GM19455 (cell line): ENCODE measurements at regions not wholly inside any gene's neighbourhood (a gene's known extent, or its start where the extent isn't known, plus 50 kb on each side); places are given as distances from the start of the nearest gene placed in this dataset.

ENCODE experiments used
- ATAC-seq: cut with Tn5 transposase; IDR thresholded peaks from one replicate; pipeline ENCODE4 v1.9.1; 2021; ENCODE audit not compliant: unreplicated experiment

DNA sequence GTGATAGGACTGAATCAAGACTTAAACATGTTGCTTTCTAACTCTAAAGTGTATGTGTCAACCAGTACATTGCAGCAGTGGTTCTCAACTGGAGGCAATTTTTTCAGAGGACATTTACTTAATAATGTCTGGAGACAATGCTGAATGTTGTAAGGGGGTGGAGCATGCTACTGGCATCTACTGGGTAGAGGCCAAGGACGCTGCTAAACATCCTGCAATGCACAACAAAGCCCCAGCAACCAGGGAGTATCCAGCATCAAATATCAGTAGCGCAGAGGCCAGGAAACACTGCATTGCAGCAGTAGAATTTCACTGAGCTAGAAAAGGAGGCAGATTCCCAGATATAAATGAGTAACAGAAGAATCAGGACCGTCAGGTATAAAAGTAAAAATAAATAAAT, 79.8 kb upstream of the GRM7 start:
- ATAC-seq: no peak

DNA sequence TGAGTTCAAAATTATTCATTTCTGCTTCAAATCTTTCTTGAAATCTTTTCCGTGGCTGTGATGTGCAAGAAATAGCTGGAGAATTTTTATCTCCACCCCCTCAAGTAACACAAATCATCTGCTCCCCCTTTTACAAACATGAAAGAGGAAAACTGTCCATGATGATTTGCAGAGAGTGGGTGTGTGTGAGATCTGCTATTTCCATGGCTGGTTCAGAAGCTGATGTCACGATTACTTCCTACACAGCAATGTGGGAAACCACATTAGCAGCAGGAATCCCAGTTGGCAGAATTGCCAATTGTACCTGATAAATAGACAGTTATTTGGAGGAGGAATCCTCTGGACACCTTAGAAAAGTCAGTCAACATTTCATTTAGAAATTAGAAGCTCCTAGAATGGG, 75.2 kb upstream of the GRM7 start:
- no peak for ATAC-seq

DNA sequence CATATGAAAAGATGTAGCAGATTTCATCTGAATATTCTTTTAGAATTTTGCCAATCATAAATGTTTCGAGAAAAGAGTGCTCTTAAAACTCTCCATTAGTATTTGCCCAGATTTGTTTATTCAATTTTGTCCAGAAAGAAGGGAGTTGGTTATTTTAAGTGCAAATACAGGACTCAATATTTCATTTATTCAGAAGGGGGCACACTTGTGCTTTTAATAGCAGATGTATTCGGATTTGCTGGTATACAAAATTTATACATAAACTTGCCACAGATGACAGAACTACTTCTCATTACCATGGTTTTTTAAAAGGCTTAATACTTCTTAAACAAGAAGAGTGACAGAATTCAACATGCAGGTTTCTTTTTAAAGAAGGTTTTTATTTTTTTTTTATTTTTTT, 69.8 kb upstream of the GRM7 start:
- ATAC-seq: no peak

DNA sequence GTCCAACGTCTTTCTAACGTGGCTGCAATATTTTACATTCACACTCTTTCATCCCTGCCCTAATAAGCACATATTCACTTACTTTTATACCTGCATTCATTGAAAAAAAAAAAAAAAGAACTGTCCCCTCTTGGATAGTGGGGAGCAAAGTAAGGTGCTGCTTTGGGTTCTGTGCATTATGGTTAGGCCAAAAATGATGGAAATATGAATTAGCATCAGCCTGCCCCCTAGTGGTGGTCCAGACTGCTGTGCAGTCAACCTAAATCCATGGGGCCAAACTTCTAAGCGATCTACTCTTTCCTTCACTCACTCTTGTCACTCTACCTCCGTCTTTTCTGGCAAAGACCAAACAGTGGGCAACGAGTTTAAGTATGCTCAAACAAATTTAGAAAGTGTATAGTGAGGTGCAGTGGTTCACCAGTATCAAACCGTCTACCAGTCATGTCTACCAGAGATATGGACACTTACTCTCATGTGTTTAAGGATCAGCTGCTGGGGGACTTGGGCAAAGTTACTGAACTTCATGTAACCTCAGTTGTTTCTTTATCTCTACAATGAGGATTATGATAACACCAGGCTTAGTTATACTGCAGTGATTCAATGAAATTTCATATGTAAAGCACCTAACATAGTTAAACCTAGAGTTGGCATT, 61.5 kb upstream of the GRM7 start:
- ATAC-seq: peak; percentile 86

- no peak for ATAC-seq
These were observed 57.3 kb upstream of the GRM7 start for GRCh38 chr3:6803619-6804018.

DNA sequence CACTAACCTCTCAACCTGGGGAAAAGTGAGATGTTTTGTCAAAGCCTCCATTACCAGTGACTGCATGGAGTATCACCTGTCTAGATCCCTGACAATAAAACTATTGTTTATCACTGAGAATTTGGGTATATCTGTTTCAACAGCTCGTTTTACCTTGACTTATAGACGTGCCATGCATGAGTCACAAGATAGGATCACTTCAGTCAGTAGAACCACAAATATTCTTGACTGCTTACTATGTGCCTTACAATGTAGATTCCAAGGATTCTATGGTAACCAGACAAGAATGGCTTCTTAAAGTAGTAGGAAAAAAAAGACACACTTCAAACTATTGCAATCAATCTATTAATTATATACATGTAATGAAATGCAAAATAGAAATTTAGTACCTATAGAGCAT, 55.7 kb upstream of the GRM7 start:
- ATAC-seq: no peak

DNA sequence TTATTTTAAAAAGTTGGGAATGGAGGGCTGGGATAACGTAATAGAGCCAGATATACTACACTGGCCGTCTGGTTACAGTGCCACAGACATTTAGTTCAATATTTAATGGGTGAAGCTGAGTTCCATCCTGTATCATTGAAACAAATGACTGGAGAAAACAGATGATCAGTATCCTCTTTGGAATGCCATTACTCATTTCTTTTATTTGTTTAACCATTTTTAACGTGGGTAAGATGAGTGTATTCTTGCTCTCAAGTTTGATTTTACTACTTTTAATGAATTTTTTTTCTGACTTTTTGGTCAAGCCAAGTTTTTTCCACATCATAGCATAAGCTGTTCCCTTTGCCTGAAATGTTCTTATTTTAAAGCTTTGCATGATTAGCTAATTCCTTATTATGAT, 53.9 kb upstream of the GRM7 start:
- ATAC-seq: no peak

DNA sequence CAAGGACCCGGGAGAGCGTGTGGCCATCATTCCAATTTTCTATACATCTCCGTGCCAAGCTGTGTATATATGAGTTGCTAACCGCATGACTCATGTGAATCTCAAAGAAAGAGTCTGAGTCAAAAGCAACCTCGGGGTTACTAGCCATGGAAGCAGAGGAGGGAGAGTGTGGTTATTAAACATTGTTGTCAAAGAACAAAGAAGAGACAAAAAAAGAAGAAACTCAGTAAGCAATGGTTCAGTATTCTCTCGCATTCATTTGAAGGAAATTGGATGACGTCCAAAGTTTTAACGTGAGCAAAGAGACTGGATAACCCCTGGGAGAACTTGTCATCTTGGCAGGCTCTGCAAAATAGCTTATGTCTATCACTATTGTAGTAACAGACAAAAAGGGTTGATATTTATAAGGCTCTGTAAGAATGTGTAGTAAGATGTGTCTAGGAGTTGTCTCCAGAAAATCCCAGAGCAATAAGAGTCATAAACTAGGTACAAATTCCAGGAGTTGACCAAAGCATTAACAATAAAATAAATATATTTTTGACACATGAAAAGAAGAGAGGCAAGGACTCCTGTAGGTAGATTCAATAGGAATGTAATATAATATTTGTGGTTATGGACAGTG, 52.8 kb upstream of the GRM7 start:
- ATAC-seq: no peak

GRCh38 chr3:6809349-6809748, 51.6 kb upstream of the GRM7 start:
- ATAC-seq: no peak
